ENCODE measurements at regions not wholly inside any gene's neighbourhood (a gene's known extent, or its start where the extent isn't known, plus 50 kb on each side); places are given as distances from the start of the nearest gene placed in this dataset.

DNA sequence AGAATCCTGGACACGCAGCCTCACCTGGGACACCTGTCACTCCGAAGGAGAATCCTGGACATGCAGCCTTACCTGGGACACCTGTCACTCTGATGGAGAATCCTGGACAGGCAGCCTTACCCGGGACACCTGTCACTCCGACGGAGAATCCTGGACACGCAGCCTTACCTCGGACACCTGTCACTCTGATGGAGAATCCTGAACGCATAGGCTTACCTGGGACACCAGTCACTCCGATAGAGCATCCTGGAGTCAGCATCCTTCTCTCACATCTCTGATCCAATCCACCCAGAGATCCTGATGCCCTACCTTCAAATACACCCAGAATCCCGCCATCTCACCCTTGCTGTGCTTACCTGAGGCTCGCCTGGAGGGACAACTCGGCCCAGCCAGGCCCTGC, 154.9 kb downstream of the NDUFA10 start:
- Histone ChIP-seq H3K9me3 (replicated peaks; ENCODE audit: control insufficient read depth, insufficient read depth, low read length) (no peaks in the 10 kb centered on the region; the same call in 2 of the 3 replicates), H3K4me1 (ENCODE audit: control insufficient read depth, insufficient read depth, low read length) (no peaks in the 10 kb centered on the region), H4K20me1 (ENCODE audit: control insufficient read depth, insufficient read depth) (no peaks in the 10 kb centered on the region), H3K27me3 (replicated peaks in 1 of 2; ENCODE audit: control insufficient read depth in 2 of 2, insufficient read depth in 2 of 2, low read length in 1 of 2) (no peaks in the 10 kb centered on the region), H3K27ac (ENCODE audit: control insufficient read depth, insufficient read depth) (no peak overlapping the region), H2AFZ (ENCODE audit: control insufficient read depth, low read depth, low read length) (no peak overlapping the region), H3K4me2 (ENCODE audit: control insufficient read depth, insufficient read depth) (no peak overlapping the region), H3K79me2 (ENCODE audit: control insufficient read depth, insufficient read depth, low read length) (no peaks in the 10 kb centered on the region), H3K4me3 (no peak overlapping the region), H3K36me3 (ENCODE audit: control insufficient read depth in 2 of 2, insufficient read depth in 2 of 2, low read length in 1 of 2) (no peaks in the 10 kb centered on the region), H3K9ac (ENCODE audit: control insufficient read depth, insufficient read depth, low read length) (no peak overlapping the region)
- ChIA-PET POLR2A (no interaction called here), RAD21 (ENCODE audit: unreplicated experiment) (no interaction called here), CTCF (no interaction called here), SMC1A (ENCODE audit: uncharacterized antibody, unreplicated experiment) (no interaction called here)
- ATAC-seq = no peak
- FAIRE-seq = no peak
- no TSS peak for BruUV-seq (replicated peaks)
- WGBS (ENCODE audit: insufficient coverage, insufficient replicate concordance, low lambda C conversion rate, missing lambda C conversion rate) = 38% methylated on average over 12 of the region's 12 CpGs
- no peak for TF ChIP-seq BCL11A (IDR thresholded peaks at IDR 0.05; ENCODE audit: low read depth, low read length)
- TF ChIP-seq NR2C2 (IDR thresholded peaks at IDR 0.05; ENCODE audit: borderline replicate concordance, control insufficient read depth, insufficient read length, low read depth) = no peak
- no peak for TF ChIP-seq HDAC2 (IDR thresholded peaks at IDR 0.05)
- no peak for TF ChIP-seq BRCA1 (IDR thresholded peaks at IDR 0.05; ENCODE audit: low read depth, low read length)
- TF ChIP-seq, protein P1, sequence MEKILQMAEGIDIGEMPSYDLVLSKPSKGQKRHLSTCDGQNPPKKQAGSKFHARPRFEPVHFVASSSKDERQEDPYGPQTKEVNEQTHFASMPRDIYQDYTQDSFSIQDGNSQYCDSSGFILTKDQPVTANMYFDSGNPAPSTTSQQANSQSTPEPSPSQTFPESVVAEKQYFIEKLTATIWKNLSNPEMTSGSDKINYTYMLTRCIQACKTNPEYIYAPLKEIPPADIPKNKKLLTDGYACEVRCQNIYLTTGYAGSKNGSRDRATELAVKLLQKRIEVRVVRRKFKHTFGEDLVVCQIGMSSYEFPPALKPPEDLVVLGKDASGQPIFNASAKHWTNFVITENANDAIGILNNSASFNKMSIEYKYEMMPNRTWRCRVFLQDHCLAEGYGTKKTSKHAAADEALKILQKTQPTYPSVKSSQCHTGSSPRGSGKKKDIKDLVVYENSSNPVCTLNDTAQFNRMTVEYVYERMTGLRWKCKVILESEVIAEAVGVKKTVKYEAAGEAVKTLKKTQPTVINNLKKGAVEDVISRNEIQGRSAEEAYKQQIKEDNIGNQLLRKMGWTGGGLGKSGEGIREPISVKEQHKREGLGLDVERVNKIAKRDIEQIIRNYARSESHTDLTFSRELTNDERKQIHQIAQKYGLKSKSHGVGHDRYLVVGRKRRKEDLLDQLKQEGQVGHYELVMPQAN (conservative IDR thresholded peaks at IDR 0.05) = no peak
- no peak for TF ChIP-seq POLR2A (IDR thresholded peaks at IDR 0.05; ENCODE audit: low read depth, low read length)
- TF ChIP-seq CBFB (IDR thresholded peaks at IDR 0.05; ENCODE audit: low read depth) = no peak
- TF ChIP-seq HCFC1 (IDR thresholded peaks at IDR 0.05; ENCODE audit: low read length) = no peak
- no peak for TF ChIP-seq FOS (IDR thresholded peaks at IDR 0.05; ENCODE audit: borderline replicate concordance, extremely low read depth, insufficient read length)
- no peak for TF ChIP-seq ATF7 (IDR thresholded peaks at IDR 0.05; ENCODE audit: low read depth)
- TF ChIP-seq TARDBP (IDR thresholded peaks at IDR 0.05; ENCODE audit: borderline replicate concordance) = no peak
- TF ChIP-seq GABPA (IDR thresholded peaks at IDR 0.05; ENCODE audit: low read depth) = no peak
- TF ChIP-seq STAT1 (conservative IDR thresholded peaks at IDR 0.05) = no peak
- TF ChIP-seq NBN (IDR thresholded peaks at IDR 0.05) = no peak
- TF ChIP-seq STAT3 (IDR thresholded peaks at IDR 0.05; ENCODE audit: low read depth, low read length) = no peak
- no peak for TF ChIP-seq ZNF622 (IDR thresholded peaks at IDR 0.05)
- in situ Hi-C loops (cut with MboI) (no loop called here), intact Hi-C loops (cut with micrococcal nuclease; ENCODE audit: unreplicated experiment) (no loop called here)
- no peak for DNase-seq (ENCODE audit: low read depth, low spot score)

Measured in GM12878 (cell line).